ENCODE measurements at regions not wholly inside any gene's neighbourhood (a gene's known extent, or its start where the extent isn't known, plus 50 kb on each side); places are given as distances from the start of the nearest gene placed in this dataset.

GRCh38 chr22:48905206-48905975 lies 922.3 kb downstream of the BRD1 start:
- no peaks in the 10 kb centered on the region for H3K36me3 ChIP-seq (ENCODE audit: control insufficient read depth in 1 of 2, insufficient read depth in 2 of 2, low read length in 2 of 2)
- ChIA-PET RAD21 (ENCODE audit: low non-redundant PET in 1 of 2, low total read pairs in 2 of 2, uncharacterized antibody in 2 of 2, unreplicated experiment in 2 of 2) (no interaction called here), CTCF (no interaction called here), POLR2A (no interaction called here)
- intact Hi-C loops (cut with micrococcal nuclease), result no loop called here
- H3K9me2 ChIP-seq (ENCODE audit: insufficient read depth), result no peaks in the 10 kb centered on the region
- no peak for ATAC-seq
- no peaks in the 10 kb centered on the region for H3K79me2 ChIP-seq (ENCODE audit: insufficient read depth, low read length)
- DNase-seq (ENCODE audit: low read depth, low spot score), result no peak
- H4K20me1 ChIP-seq (ENCODE audit: insufficient read depth), result no peaks in the 10 kb centered on the region
- H2AFZ ChIP-seq (ENCODE audit: low read depth, low read length, poor library complexity, severe bottlenecking), result no peak overlapping the region
- H3K4me1 ChIP-seq (ENCODE audit: control insufficient read depth in 1 of 2, insufficient read depth in 2 of 2, low read length in 2 of 2), result no peaks in the 10 kb centered on the region
- no peak overlapping the region for H3K27ac ChIP-seq (ENCODE audit: low read depth, low read length)
- H3K4me3 ChIP-seq (replicated peaks in 1 of 2; ENCODE audit: low read depth in 1 of 2, low read length in 2 of 2), result no peak overlapping the region
- H3K27me3 ChIP-seq (ENCODE audit: insufficient read depth, low read length), result peaks cover 42% of the 10 kb centered on the region
- H3K9me3 ChIP-seq (ENCODE audit: control insufficient read depth in 1 of 2, insufficient read depth in 1 of 2, low read depth in 1 of 2, low read length in 2 of 2), result no peaks in the 10 kb centered on the region
- H3K4me2 ChIP-seq (ENCODE audit: low read length), result no peak overlapping the region
- H3K9ac ChIP-seq (ENCODE audit: low read length), result no peak overlapping the region
- TF ChIP-seq ATF3 (IDR thresholded peaks at IDR 0.05), result no peak
- BruUV-seq (replicated peaks), result no TSS peak

- intact Hi-C loops (cut with micrococcal nuclease), result no loop called here
- TF ChIP-seq SIN3A (IDR thresholded peaks at IDR 0.05; ENCODE audit: low read depth) (no peak), ZBTB33 (IDR thresholded peaks at IDR 0.05; ENCODE audit: extremely low read depth, insufficient replicate concordance, low read length) (no peak)
- no peak overlapping the region for H3K9ac ChIP-seq (ENCODE audit: low read length)
- ChIA-PET CTCF (no interaction called here), RAD21 (ENCODE audit: low non-redundant PET in 1 of 2, low total read pairs in 2 of 2, uncharacterized antibody in 2 of 2, unreplicated experiment in 2 of 2) (no interaction called here), POLR2A (no interaction called here)
- no peak overlapping the region for H3K27ac ChIP-seq (ENCODE audit: low read depth, low read length)
- no peaks in the 10 kb centered on the region for H3K36me3 ChIP-seq (ENCODE audit: control insufficient read depth in 1 of 2, insufficient read depth in 2 of 2, low read length in 2 of 2)
- no peaks in the 10 kb centered on the region for H4K20me1 ChIP-seq (ENCODE audit: insufficient read depth)
- no peak for ATAC-seq
- H3K4me2 ChIP-seq (ENCODE audit: low read length), result no peak overlapping the region
- BruUV-seq (replicated peaks), result no TSS peak
- no peak for DNase-seq (ENCODE audit: low read depth, low spot score)
- H3K27me3 ChIP-seq (ENCODE audit: insufficient read depth, low read length), result peaks cover 29% of the 10 kb centered on the region
- H3K79me2 ChIP-seq (ENCODE audit: insufficient read depth, low read length), result no peaks in the 10 kb centered on the region
- no peaks in the 10 kb centered on the region for H3K9me2 ChIP-seq (ENCODE audit: insufficient read depth)
- no peaks in the 10 kb centered on the region for H3K4me1 ChIP-seq (ENCODE audit: control insufficient read depth in 1 of 2, insufficient read depth in 2 of 2, low read length in 2 of 2)
- H2AFZ ChIP-seq (ENCODE audit: low read depth, low read length, poor library complexity, severe bottlenecking), result no peak overlapping the region
- H3K9me3 ChIP-seq (ENCODE audit: control insufficient read depth in 1 of 2, insufficient read depth in 1 of 2, low read depth in 1 of 2, low read length in 2 of 2), result no peaks in the 10 kb centered on the region
- no peak overlapping the region for H3K4me3 ChIP-seq (replicated peaks in 1 of 2; ENCODE audit: low read depth in 1 of 2, low read length in 2 of 2)
Measured at GRCh38 chr22:48902983-48903650, 924.6 kb downstream of the BRD1 start.
